NCI-H460 (cell line): ENCODE measurements at regions not wholly inside any gene's neighbourhood (a gene's known extent, or its start where the extent isn't known, plus 50 kb on each side); places are given as distances from the start of the nearest gene placed in this dataset.
A peak's percentile ranks its signal among the peaks of the same experiment; 100 is the strongest.

Source experiments
- DNase-seq: peaks from one replicate; pipeline ENCODE4 v3.0.0-alpha.2; 2016; ENCODE audit warnings: low read depth; ENCODE audit errors: extremely low read depth

- DNase-seq = no peak
Measured at GRCh38 chr16:60304066-60304465, 1570.0 kb upstream of the GOT2 start.

GRCh38 chr16:60302676-60303075 lies 1568.6 kb upstream of the GOT2 start:
- no peak for DNase-seq

GRCh38 chr16:60302261-60302660 lies 1568.1 kb upstream of the GOT2 start:
- no peak for DNase-seq

GRCh38 chr16:60299241-60299776 lies 1565.2 kb upstream of the GOT2 start:
- no peak for DNase-seq

- no peak for DNase-seq
Measured at GRCh38 chr16:60295451-60295850, 1561.3 kb upstream of the GOT2 start.

GRCh38 chr16:60285794-60286193 lies 1551.7 kb upstream of the GOT2 start:
- DNase-seq = no peak

- no peak for DNase-seq
Measured at GRCh38 chr16:60279061-60279665, 1545.0 kb upstream of the GOT2 start.

GRCh38 chr16:60274431-60275019 lies 1540.4 kb upstream of the GOT2 start:
- no peak for DNase-seq

GRCh38 chr16:60271781-60272180 lies 1537.7 kb upstream of the GOT2 start:
- no peak for DNase-seq

- DNase-seq = no peak
Measured at GRCh38 chr16:60271025-60271771, 1537.1 kb upstream of the GOT2 start.

GRCh38 chr16:60261425-60261824 lies 1527.3 kb upstream of the GOT2 start:
- no peak for DNase-seq

- DNase-seq = no peak
Measured at GRCh38 chr16:60259956-60260355, 1525.8 kb upstream of the GOT2 start.

GRCh38 chr16:60246086-60246485 lies 1512.0 kb upstream of the GOT2 start:
- DNase-seq = no peak

GRCh38 chr16:60241671-60242070 lies 1507.6 kb upstream of the GOT2 start:
- DNase-seq = no peak

- DNase-seq = no peak
Measured at GRCh38 chr16:60230666-60231065, 1496.5 kb upstream of the GOT2 start.

GRCh38 chr16:60225541-60225940 lies 1491.4 kb upstream of the GOT2 start:
- DNase-seq = no peak

- no peak for DNase-seq
Measured at GRCh38 chr16:60217787-60218186, 1483.7 kb upstream of the GOT2 start.

GRCh38 chr16:60214311-60214710 lies 1480.2 kb upstream of the GOT2 start:
- DNase-seq = no peak

- DNase-seq = no peak
Measured at GRCh38 chr16:60206516-60206915, 1472.4 kb upstream of the GOT2 start.

- peak; percentile 67 for DNase-seq
Measured at GRCh38 chr16:60204181-60204580, 1470.1 kb upstream of the GOT2 start.

- peak; percentile 33 for DNase-seq
Measured at GRCh38 chr16:60203525-60204124, 1469.5 kb upstream of the GOT2 start.
